Activated effector memory CD4-positive, alpha-beta T cell treated with Interleukin-2 at 50 U/mL for 16 hours (primary cell): ENCODE measurements at regions not wholly inside any gene's neighbourhood (a gene's known extent, or its start where the extent isn't known, plus 50 kb on each side); places are given as distances from the start of the nearest gene placed in this dataset.

ENCODE experiments used
- DNase-seq: peaks from one replicate; pipeline ENCODE4 v3.0.0-alpha.2; 2020

DNA sequence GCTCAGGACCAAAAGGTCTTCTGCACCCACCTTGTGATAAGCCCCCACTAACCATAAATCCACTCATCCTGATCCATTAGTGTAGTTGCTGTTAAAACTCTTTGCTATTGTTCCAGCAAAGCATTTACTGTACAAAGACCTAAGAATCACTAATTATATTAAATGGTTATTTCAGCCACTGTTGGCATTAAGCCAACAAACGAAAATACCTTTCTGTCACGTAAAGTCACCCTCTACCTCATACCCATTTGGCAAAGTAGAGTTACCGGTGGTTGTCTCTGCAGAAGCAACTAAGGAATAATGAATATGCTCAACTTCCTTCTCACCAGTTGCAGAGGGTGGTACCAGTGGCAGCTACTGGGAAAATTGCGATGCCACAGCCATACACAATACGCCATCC, 224.5 kb downstream of the SP3 start:
- DNase-seq, result no peak

DNA sequence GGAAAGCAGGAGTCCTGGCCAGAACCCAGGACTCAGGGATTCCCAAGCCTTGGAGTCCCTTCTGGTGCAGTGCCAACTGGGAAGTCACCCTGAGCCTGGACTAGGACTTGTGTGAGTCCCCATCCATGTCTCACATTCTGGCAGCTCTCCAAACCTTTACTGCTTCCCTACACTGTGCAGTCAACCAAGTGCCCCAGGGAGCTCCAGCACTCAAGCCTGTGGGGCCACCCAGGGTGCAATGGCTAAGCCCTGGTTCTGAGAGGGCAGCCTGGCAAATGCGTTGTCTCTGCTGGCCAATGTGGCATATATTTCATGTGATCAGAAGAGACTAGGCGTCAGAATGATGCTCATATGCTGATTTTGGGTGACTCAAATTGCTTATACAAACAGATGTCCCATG, 223.4 kb downstream of the SP3 start:
- DNase-seq, result no peak

DNA sequence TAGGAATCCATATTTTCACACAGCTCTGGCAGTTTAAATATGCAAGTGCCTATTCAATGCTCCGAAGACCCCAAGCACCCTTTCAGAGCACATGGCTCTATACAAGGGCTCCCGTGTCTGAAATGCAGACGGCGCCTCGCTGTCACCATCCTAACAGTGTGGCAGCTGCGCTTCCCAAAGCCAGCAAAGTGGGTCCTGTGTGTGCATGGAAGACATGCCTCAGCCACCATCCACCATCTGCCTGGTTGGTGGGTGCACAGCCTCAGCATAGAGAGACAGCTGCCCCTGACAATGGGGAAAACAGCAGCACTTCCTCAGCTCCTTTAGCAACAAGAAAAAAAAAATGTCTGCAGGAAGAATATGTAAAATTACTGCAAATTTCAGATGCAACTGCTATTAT, 218.1 kb downstream of the SP3 start:
- no peak for DNase-seq

GRCh38 chr2:173749315-173749714, 215.9 kb downstream of the SP3 start:
- DNase-seq, result no peak

DNA sequence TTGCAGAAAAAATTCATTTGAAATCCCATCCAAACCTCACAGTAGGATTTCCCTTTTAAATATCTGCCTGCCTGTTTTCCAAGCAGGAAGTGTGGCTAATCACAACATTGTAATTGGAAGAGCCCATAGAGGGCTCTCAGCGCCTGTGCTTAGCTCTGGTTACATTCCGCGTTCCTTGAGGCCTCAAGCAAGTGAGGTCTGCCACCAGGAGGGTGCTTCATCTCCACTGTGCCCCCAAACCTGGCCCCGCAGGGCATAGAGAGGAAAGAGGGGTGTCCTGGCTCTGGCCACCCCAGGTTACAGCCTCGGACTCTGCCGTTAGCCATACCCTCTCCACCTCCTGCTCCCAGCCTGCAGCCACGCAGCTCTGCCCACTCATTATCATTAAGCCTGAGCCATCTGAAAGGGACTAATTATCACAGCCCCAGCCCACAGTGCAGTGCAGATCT, 214.8 kb downstream of the SP3 start:
- no peak for DNase-seq

DNA sequence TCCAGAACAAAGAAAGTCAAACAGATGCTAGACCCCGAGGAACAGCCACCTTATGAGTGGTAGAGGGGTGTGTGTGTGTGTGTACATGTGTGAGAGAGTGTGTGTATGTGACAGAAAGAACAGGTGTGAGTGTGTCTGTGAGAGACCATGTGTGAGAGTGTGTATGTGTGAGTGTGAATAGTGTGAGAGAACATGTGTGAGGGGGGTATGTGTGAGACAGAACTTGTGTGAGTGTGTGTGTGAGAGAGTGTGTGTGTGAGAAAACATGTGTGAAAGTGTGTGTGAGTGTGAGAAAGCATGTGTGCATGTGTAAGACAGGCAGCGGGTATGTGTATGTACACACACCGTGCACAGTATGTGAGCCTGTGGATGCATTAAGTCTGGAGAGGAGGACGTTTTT, 214.3 kb downstream of the SP3 start:
- no peak for DNase-seq

DNA sequence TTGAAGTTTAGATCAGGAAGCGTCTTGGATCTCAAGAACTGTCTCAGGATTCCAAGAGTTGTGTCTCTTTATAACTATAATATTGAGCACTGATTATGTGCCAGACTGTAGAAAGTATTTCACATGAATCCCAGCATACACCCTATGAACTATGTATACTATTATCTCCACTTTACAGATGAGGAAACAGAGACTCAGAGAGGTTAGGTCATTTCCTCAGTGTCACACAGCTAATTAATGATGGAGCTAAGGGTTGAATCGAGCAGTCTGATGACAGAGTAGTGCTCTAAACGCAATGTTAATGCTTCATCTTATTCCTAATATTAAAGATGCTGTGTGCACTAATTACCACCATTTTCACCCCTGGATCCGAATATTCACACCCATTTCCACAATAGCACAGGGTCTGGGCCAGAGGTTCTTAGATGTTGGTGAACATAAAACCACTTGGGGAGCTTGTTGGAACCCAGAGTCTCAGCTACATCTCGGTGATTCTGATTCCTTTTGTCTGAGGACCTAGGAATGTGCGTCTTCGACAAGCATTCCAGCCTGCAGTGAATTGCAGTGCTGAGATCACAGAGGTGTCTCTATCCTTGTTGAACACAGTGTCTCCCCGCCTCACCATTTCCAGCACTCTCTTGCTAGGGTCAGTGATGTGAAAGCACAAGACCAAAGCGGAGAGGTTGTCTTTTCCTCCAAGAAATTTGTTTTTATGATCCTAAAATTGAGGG, 213.8 kb downstream of the SP3 start:
- DNase-seq, result no peak

- DNase-seq, result no peak
These were observed 213.0 kb downstream of the SP3 start for GRCh38 chr2:173752152-173752551.

GRCh38 chr2:173753441-173753840, 211.7 kb downstream of the SP3 start:
- DNase-seq, result no peak

GRCh38 chr2:173754165-173754564, 211.0 kb downstream of the SP3 start:
- DNase-seq, result no peak

- no peak for DNase-seq
These were observed 210.3 kb downstream of the SP3 start for GRCh38 chr2:173754837-173755236.

- no peak for DNase-seq
These were observed 209.4 kb downstream of the SP3 start for GRCh38 chr2:173755798-173756197.

GRCh38 chr2:173759959-173760358, 205.2 kb downstream of the SP3 start:
- DNase-seq, result no peak

GRCh38 chr2:173760553-173760952, 204.6 kb downstream of the SP3 start:
- no peak for DNase-seq

DNA sequence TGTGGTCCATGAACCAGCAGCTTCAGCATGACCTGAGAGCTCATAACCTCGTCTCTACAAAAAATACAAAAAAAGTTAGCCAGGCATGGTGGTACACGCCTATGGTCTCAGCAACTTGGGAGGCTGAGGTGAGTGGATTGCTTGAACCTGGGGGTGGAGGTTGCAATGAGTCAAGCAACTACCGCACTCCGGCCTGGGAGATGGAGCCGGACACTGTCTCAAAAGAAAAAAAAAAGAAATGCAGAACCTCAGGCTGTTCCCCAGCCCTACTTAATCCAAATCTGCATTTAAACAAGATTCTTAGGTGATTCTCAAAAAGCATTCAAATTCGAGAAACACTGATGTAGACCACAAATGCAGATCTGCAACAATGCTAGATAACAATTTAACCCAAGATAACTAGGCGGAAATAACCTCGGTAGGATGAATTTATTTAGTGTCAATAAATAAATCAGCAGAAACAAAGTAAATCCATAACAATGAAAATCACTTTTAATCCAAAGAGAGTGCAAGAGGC, 203.5 kb downstream of the SP3 start:
- DNase-seq, result no peak

GRCh38 chr2:173762221-173762620, 203.0 kb downstream of the SP3 start:
- DNase-seq, result no peak

DNA sequence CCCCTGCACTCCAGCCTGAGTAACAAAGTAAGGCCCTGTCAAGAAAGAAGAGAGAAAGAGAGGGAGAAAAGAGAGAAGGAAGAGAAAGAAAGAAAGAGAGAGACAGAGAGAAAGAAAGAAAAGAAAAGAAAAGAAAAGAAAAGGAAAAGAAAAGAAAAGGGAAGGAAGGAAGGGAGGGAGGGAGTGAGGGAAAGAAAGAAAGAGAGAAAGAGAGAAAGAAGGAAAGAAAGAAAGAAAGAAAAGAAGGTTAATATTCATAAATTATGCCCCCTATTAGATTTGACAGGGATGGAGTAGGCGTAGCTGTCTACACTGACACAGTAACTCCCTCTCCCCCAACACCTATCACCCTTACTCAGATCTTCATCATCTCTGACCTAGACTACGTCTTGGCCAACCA, 202.3 kb downstream of the SP3 start:
- DNase-seq, result no peak

DNA sequence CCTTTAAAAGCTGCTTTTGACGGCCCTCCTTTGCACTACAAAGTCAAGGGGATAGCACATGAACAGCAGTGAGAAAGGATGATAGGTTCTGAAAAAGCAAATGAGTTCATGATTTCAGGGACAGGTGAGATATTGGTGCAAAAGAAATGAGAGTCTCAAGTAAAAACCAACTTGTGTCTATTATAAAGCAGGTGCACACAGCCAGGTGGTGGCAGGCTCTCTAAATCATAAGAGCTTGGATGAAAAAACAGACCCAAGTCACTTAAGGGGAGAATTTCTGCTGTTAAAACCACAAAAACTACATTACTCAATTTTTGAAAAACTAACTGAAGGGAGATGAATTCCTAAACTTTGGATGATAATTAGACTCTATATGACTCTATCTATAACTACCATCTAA, 201.5 kb downstream of the SP3 start:
- DNase-seq, result no peak

DNA sequence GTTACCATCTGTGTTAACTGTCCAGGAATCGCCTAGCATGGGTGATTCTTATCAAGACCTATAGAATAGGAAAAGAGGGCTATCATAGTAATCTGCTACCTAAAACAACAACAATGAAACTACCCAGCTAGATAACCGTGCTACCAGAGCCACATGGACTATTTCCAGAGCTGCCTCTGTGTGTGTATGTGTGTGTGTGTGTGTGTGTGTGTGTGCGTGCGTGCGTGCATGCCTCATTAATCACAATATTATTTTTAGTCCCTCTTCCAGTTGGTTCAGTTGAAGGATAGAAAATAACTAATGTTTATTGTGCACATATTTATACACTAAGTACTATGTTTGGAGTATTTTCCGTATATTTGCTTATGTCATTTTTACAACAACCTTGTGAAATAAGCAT, 201.1 kb downstream of the SP3 start:
- DNase-seq, result no peak

DNA sequence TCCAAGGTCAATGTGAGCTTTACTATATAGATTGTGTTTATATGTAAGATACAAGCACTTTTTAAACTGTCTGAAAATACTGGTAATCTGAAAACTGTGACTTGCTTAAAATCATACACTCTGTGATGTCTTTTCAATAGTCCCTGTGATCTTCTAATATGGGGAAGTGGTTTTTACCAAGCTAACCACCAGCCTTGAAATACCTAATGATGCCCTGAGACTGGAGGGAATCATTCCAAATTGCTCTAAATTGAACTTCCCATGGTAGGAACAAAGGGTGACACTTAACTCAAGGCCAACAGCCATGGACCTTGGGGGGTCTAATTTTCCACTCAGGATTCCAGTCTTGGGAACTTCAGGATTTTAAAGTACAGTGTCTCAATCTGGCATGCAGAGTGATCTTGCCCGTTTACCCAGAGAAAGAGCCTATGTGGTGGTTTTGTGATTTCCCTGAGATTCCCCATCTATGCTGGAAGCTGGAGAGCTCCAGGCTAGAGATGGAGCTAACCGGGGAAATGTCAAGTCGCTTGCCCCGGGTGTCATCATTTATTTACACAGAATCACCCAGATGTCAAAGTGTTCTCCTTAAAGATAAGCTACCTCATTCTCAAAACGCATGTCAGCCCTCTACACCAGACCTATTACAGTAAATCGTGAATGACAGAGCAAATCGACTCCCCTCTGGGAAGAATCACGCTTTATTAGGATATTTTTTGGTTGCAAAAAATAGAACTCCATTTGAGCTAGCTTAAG, 198.5 kb downstream of the SP3 start:
- no peak for DNase-seq

GRCh38 chr2:173770947-173771678, 194.1 kb downstream of the SP3 start:
- no peak for DNase-seq

GRCh38 chr2:173772205-173772604, 193.0 kb downstream of the SP3 start:
- no peak for DNase-seq

DNA sequence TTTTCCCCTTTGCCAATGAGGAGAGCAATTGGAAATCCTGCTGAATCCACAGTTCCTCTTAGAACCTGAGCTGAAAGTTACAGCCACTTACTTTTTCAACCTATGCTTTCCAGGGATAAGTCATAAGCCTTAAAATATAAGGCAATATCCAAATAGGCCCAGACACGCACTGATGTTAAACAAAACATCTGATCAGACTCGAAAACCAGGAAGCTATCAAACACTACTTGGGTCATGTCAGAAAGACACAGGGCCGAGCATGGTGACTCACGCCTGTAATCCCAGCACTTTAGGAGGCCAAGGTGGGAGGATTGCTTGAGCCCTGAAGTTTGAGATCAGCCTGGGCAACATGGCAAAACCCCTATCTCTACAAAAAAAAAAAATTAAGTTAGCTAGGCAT, 192.1 kb downstream of the SP3 start:
- DNase-seq, result no peak

- DNase-seq, result no peak
These were observed 189.7 kb downstream of the SP3 start for GRCh38 chr2:173775440-173775839.
